ENCODE measurements at regions not wholly inside any gene's neighbourhood (a gene's known extent, or its start where the extent isn't known, plus 50 kb on each side); places are given as distances from the start of the nearest gene placed in this dataset.
"Not testable (repeated sequence)": the region's sequence is repeated elsewhere in the genome, so short reads cannot be mapped to it uniquely, and the experiment has no call there.

GRCh38 chr2:132349092-132349687 is 67.4 kb upstream of the GPR39 start:
- TF ChIP-seq CTCF (IDR thresholded peaks at IDR 0.05) = peak; percentile 37 to 54 (median 54)
- TF ChIP-seq POLR2A (IDR thresholded peaks at IDR 0.05) = not testable (repeated sequence)
